ENCODE measurements at regions not wholly inside any gene's neighbourhood (a gene's known extent, or its start where the extent isn't known, plus 50 kb on each side); places are given as distances from the start of the nearest gene placed in this dataset.

- no peak for TF ChIP-seq LEF1 (IDR thresholded peaks at IDR 0.05; ENCODE audit: borderline replicate concordance)
- TF ChIP-seq SUZ12 (IDR thresholded peaks at IDR 0.05), result no peak
- no peak for TF ChIP-seq ZNF384 (IDR thresholded peaks at IDR 0.05)
- TF ChIP-seq L3MBTL2 (conservative IDR thresholded peaks at IDR 0.05), result peak; percentile 41; the same call in 1 of the 2 replicates
- DNase-seq (ENCODE audit: extremely low spot score), result no peak
- ChIA-PET POLR2A (no interaction called here), CTCF (no interaction called here)
Measured at GRCh38 chr6:15754035-15754705, 91.3 kb upstream of the DTNBP1 start.

DNA sequence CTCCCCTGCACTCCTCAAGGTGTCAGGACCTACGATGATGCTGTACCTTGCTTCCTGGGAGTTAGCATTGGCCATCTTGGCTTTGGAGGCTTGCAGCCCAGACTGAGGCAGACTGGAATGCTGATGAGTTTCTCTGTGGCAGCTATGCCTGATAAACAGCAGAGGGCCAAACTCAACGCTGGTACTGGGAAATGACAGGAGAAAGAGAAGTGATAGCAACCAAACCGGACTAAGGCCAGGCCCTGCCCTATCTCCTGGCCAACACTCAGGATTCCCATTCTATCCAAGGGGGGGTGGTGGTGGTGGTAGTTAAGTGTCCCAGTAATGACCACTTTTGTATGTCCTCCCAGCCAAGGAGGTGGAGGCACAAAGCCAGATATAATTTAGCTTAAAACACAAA, 90.0 kb upstream of the DTNBP1 start:
- POLR2A ChIA-PET, result no interaction called here
- CTCF ChIA-PET, result interaction anchor here (1.0 kb wide), 1 partner anchor 15 kb away, joined by 3 read pairs; no protein-coding TSS in a partner anchor
- DNase-seq (ENCODE audit: extremely low spot score), result peak; percentile 19
- TF ChIP-seq ARNT (IDR thresholded peaks at IDR 0.05) (no peak), HDGF (IDR thresholded peaks at IDR 0.05; ENCODE audit: borderline replicate concordance) (no peak), LEF1 (IDR thresholded peaks at IDR 0.05; ENCODE audit: borderline replicate concordance) (no peak), CTBP1 (IDR thresholded peaks at IDR 0.05; ENCODE audit: borderline replicate concordance) (no peak), FOXA1 (IDR thresholded peaks at IDR 0.05) (no peak), SUZ12 (IDR thresholded peaks at IDR 0.05) (no peak), TARDBP (IDR thresholded peaks at IDR 0.05) (no peak), FOXK2 (IDR thresholded peaks at IDR 0.05) (no peak), ZNF384 (IDR thresholded peaks at IDR 0.05) (no peak), L3MBTL2 (conservative IDR thresholded peaks at IDR 0.05) (no peak), NFRKB (IDR thresholded peaks at IDR 0.05) (no peak), SP1 (IDR thresholded peaks at IDR 0.05) (no peak), FOXM1 (IDR thresholded peaks at IDR 0.05; ENCODE audit: borderline replicate concordance) (no peak), BHLHE40 (IDR thresholded peaks at IDR 0.05; ENCODE audit: borderline replicate concordance) (no peak), ELF4 (IDR thresholded peaks at IDR 0.05) (no peak)
- TF ChIP-seq, protein P1, sequence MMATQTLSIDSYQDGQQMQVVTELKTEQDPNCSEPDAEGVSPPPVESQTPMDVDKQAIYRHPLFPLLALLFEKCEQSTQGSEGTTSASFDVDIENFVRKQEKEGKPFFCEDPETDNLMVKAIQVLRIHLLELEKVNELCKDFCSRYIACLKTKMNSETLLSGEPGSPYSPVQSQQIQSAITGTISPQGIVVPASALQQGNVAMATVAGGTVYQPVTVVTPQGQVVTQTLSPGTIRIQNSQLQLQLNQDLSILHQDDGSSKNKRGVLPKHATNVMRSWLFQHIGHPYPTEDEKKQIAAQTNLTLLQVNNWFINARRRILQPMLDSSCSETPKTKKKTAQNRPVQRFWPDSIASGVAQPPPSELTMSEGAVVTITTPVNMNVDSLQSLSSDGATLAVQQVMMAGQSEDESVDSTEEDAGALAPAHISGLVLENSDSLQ (IDR thresholded peaks at IDR 0.05), result no peak

DNA sequence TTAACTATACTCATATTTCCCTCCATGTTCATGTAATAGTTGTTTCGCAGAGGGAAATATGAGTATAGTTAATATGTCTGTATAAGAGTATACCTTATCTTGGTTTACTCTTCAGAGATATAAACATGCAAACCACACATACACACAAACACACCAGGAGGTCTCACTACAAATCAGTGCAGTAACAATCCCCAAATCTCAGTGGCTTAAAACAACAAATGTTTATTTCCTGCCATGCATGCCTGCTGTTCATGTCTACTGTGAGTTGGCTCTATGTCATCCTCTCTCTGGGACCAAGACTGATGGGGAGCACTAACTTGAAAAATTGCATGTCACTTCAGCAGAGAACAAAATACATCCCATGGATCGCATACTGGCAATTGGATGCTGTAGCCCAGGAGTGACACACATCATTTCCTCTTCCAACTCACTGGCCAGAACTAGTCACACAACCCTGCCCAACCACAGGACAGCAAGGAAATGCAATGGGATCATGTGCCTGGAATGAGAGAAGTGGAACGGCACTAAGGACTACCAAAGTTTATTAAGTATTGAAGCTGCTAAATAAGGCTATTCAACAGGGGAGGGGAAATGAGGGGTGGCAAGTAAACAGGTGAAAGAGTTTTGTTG, 89.0 kb upstream of the DTNBP1 start:
- POLR2A ChIA-PET, result no interaction called here
- CTCF ChIA-PET, result no interaction called here
- DNase-seq (ENCODE audit: extremely low spot score), result no peak
- no peak for TF ChIP-seq HDGF (IDR thresholded peaks at IDR 0.05; ENCODE audit: borderline replicate concordance)
- no peak for TF ChIP-seq SP1 (IDR thresholded peaks at IDR 0.05)
- TF ChIP-seq L3MBTL2 (conservative IDR thresholded peaks at IDR 0.05), result no peak
- no peak for TF ChIP-seq ZNF384 (IDR thresholded peaks at IDR 0.05)
- no peak for TF ChIP-seq ARNT (IDR thresholded peaks at IDR 0.05)
- no peak for TF ChIP-seq LEF1 (IDR thresholded peaks at IDR 0.05; ENCODE audit: borderline replicate concordance)
- TF ChIP-seq BHLHE40 (IDR thresholded peaks at IDR 0.05; ENCODE audit: borderline replicate concordance), result no peak
- no peak for TF ChIP-seq TARDBP (IDR thresholded peaks at IDR 0.05)
- TF ChIP-seq FOXM1 (IDR thresholded peaks at IDR 0.05; ENCODE audit: borderline replicate concordance), result no peak
- no peak for TF ChIP-seq SUZ12 (IDR thresholded peaks at IDR 0.05)
- TF ChIP-seq FOXK2 (IDR thresholded peaks at IDR 0.05), result no peak
- no peak for TF ChIP-seq NFRKB (IDR thresholded peaks at IDR 0.05)

DNA sequence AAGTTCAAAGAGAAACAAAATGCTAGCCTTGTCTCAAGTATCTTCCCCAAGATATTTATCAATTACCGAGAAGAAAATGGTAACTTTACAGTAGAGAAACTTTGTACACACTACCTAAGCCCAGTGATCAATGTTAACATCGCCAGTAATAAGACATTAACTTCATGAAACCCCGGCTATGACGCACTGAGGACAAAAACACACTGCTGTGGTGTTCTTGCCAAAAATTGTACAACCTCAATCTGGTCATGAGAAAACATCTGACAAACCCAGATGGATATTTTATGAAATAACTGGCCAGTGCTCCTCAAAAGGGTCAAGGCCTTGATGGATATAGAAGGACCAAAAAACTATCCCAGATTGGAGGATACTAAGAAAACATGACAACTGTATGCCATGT, 85.5 kb upstream of the DTNBP1 start:
- TF ChIP-seq SP1 (IDR thresholded peaks at IDR 0.05), result no peak
- no peak for TF ChIP-seq TARDBP (IDR thresholded peaks at IDR 0.05)
- no peak for TF ChIP-seq ZNF384 (IDR thresholded peaks at IDR 0.05)
- no peak for TF ChIP-seq FOXK2 (IDR thresholded peaks at IDR 0.05)
- no peak for TF ChIP-seq FOXM1 (IDR thresholded peaks at IDR 0.05; ENCODE audit: borderline replicate concordance)
- DNase-seq (ENCODE audit: extremely low spot score), result no peak
- POLR2A ChIA-PET, result no interaction called here
- CTCF ChIA-PET, result no interaction called here

GRCh38 chr6:15747354-15747883, 84.6 kb upstream of the DTNBP1 start:
- POLR2A ChIA-PET, result no interaction called here
- TF ChIP-seq TARDBP (IDR thresholded peaks at IDR 0.05), result no peak
- TF ChIP-seq LEF1 (IDR thresholded peaks at IDR 0.05; ENCODE audit: borderline replicate concordance), result no peak
- no peak for TF ChIP-seq SP1 (IDR thresholded peaks at IDR 0.05)
- no peak for TF ChIP-seq FOXK2 (IDR thresholded peaks at IDR 0.05)
- no peak for TF ChIP-seq ELF4 (IDR thresholded peaks at IDR 0.05)
- no peak for TF ChIP-seq FOXA1 (IDR thresholded peaks at IDR 0.05)
- TF ChIP-seq ZNF384 (IDR thresholded peaks at IDR 0.05), result no peak
- TF ChIP-seq CTBP1 (IDR thresholded peaks at IDR 0.05; ENCODE audit: borderline replicate concordance), result no peak
- no peak for TF ChIP-seq SUZ12 (IDR thresholded peaks at IDR 0.05)
- no peak for TF ChIP-seq HDGF (IDR thresholded peaks at IDR 0.05; ENCODE audit: borderline replicate concordance)
- no peak for TF ChIP-seq BHLHE40 (IDR thresholded peaks at IDR 0.05; ENCODE audit: borderline replicate concordance)
- TF ChIP-seq, protein P1 (IDR thresholded peaks at IDR 0.05), result no peak
- TF ChIP-seq FOXM1 (IDR thresholded peaks at IDR 0.05; ENCODE audit: borderline replicate concordance), result no peak
- TF ChIP-seq ARNT (IDR thresholded peaks at IDR 0.05), result no peak
- TF ChIP-seq L3MBTL2 (conservative IDR thresholded peaks at IDR 0.05), result no peak
- no peak for DNase-seq (ENCODE audit: extremely low spot score)
- CTCF ChIA-PET, result no interaction called here

DNA sequence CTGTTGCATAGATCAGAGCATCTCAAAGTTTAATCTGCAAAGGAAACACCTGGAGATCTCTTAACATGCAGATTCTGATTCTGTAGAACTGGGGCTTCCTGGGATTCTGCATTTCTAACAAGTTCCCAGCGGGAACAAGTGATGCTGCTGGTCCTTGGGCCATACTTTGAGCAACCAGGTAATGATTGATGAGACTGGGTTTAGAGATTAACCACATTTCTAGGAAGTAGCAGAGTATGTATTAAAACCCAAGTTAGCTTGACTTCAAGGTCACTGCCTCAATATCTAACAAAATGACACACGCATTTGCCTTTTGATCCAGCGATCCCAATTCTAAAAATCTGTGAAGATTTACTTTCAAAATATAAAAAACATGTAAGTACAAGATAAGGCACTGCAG, 83.0 kb upstream of the DTNBP1 start:
- ChIA-PET POLR2A (no interaction called here), CTCF (interaction anchor here (0.6 kb wide), 1 partner anchor 539 kb away, joined by 3 read pairs; no protein-coding TSS in a partner anchor)
- no peak for TF ChIP-seq FOXM1 (IDR thresholded peaks at IDR 0.05; ENCODE audit: borderline replicate concordance)
- no peak for TF ChIP-seq TARDBP (IDR thresholded peaks at IDR 0.05)
- no peak for TF ChIP-seq HDGF (IDR thresholded peaks at IDR 0.05; ENCODE audit: borderline replicate concordance)
- TF ChIP-seq L3MBTL2 (conservative IDR thresholded peaks at IDR 0.05), result no peak
- no peak for TF ChIP-seq NFRKB (IDR thresholded peaks at IDR 0.05)
- no peak for TF ChIP-seq SUZ12 (IDR thresholded peaks at IDR 0.05)
- no peak for TF ChIP-seq LEF1 (IDR thresholded peaks at IDR 0.05; ENCODE audit: borderline replicate concordance)
- no peak for TF ChIP-seq SP1 (IDR thresholded peaks at IDR 0.05)
- no peak for TF ChIP-seq FOXK2 (IDR thresholded peaks at IDR 0.05)
- TF ChIP-seq, protein P1 (IDR thresholded peaks at IDR 0.05), result no peak
- no peak for TF ChIP-seq BHLHE40 (IDR thresholded peaks at IDR 0.05; ENCODE audit: borderline replicate concordance)
- DNase-seq (ENCODE audit: extremely low spot score), result no peak

Data from HEK293T (cell line).